Testis (tissue), 2 donors: ENCODE measurements at regions not wholly inside any gene's neighbourhood (a gene's known extent, or its start where the extent isn't known, plus 50 kb on each side); places are given as distances from the start of the nearest gene placed in this dataset.

Source experiments
- DNase-seq: peaks from one replicate; pipeline ENCODE4 v3.0.0-alpha.2; 2019
- H3K27ac ChIP-seq, 2 donors: fragments of 200-600 bp; sonication (generic); one replicate each; pipeline ENCODE4 v1.5.1; 2019
- H3K27me3 ChIP-seq: fragments of 200-600 bp; sonication (generic); one replicate; pipeline ENCODE4 v1.5.1; 2019
- H3K36me3 ChIP-seq: fragments of 200-600 bp; sonication (generic); one replicate; pipeline ENCODE4 v1.5.1; 2017; ENCODE audit warnings: low read depth; ENCODE audit errors: missing control alignments
- H3K4me1 ChIP-seq: fragments of 200-600 bp; sonication (generic); one replicate; pipeline ENCODE4 v1.5.1; 2019
- H3K4me3 ChIP-seq, 2 donors: fragments of 200-600 bp; sonication (generic); one replicate each; pipeline ENCODE4 v1.5.1; 2017 to 2019
- H3K9me3 ChIP-seq: fragments of 200-600 bp; sonication (generic); one replicate; pipeline ENCODE4 v1.5.1; 2017
- CTCF ChIP-seq, 3 experiments: fragments of 450-650 bp in 2 of 3; fragments of 200-600 bp in 1 of 3; sonication (generic) in 1 of 3; IDR thresholded peaks; one replicate each; pipeline ENCODE4 v1.5.1; 2016 to 2019; ENCODE audit warnings: antibody characterized with exemption in 3 of 3, mild to moderate bottlenecking in 2 of 3, moderate library complexity in 1 of 3
- POLR2A ChIP-seq: fragments of 450-650 bp; IDR thresholded peaks from one replicate; pipeline ENCODE4 v1.6.1; 2017; ENCODE audit warnings: antibody characterized with exemption, mild to moderate bottlenecking, moderate library complexity
- WGBS, 2 donors: methylation state at CpG; one replicate each; pipeline ENCODE4 v1.1.5; 2018; 5-methylcytosine and 5-hydroxymethylcytosine counted together
- intact Hi-C: fragments of 100-400 bp; cut with DNase I; formaldehyde crosslinking; loops from one replicate; pipeline ENCODE4 v1.15.1; 2023; ENCODE audit warnings: low total_unique reads

DNA sequence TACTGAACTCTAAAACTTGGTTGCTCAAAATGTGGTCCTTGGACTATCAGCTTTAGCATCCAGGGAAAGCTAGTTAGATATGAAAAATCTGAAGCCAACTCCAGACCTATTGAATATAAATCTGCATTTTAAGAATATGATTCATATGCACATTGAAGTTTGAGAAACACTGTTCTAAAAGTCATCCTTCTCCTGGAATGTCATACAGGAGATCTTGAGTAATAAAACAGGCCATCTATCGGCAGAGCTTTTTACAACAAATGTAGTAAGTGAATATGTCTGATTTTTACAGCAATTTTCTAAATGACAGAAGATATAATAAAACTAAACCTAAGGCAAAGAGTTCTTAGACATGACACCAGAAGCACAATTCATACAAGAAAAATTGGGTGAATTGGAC, 140.4 kb downstream of the PMP22 start:
- DNase-seq = no peak
- Histone ChIP-seq H3K36me3 (no peaks in the 10 kb centered on the region), H3K27me3 (no peaks in the 10 kb centered on the region), H3K9me3 (no peaks in the 10 kb centered on the region), H3K4me1 (no peaks in the 10 kb centered on the region), H3K4me3 (no peak overlapping the region), H3K27ac (no peak overlapping the region)
- 58 to 85% methylated on average over 1 of the region's 1 CpG for WGBS, 2 donors
- intact Hi-C loops = no loop called here
- TF ChIP-seq POLR2A (no peak), CTCF (IDR thresholded peaks at IDR 0.05) (no peak)

DNA sequence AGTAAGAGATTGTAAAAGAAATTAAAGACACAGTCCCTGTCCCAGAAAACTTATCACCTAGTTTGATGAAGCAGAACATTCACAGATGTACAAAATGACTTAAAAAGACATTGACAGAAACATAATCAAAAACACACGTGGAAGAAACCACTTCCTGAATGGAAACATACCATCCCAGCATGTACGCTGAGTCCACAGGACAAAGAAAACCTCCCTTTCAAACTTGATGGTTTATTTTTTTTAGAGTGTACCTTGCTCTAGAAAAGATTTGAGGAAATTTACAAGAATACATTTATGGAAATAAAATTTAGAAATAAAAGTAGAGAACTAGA, 140.9 kb downstream of the PMP22 start:
- Histone ChIP-seq H3K4me3 (no peak overlapping the region), H3K9me3 (no peaks in the 10 kb centered on the region), H3K27ac (no peak overlapping the region), H3K27me3 (no peaks in the 10 kb centered on the region), H3K4me1 (no peaks in the 10 kb centered on the region), H3K36me3 (no peaks in the 10 kb centered on the region)
- intact Hi-C loops = no loop called here
- DNase-seq = no peak
- 72 to 75% methylated on average over 2 of the region's 2 CpGs for WGBS, 2 donors
- TF ChIP-seq POLR2A (no peak), CTCF (IDR thresholded peaks at IDR 0.05) (no peak)

DNA sequence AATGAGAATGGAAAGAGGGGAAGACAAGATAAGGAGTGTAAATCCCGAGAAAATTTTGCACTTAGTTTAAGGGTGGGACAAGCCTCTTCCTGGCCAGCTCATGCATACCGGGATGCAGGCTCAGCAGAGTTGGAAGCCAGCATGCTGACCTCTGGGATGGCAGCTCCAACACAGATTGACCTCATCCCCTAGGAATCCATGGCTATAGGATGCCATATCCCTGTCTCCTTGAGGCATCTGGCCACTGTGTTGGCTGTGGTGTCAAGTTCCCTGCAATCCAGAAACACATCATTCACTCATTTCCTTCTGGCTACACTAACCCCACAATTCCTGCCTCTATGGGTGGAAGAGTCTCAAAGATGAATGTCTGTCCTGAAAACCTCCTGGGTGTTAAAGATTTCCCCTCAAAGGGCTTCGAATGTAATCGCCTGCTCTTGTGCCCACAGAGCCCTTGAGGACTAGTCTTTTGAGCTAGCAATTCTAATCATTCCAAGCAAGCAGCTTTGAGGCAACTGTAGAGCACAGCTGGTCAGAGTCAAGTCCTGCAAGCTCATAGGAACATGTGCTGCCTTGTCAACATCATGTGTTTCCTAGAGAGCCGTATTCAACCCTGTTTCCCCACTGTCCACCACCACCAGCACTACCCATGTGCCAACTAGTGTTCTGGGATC, 141.4 kb downstream of the PMP22 start:
- no peak for TF ChIP-seq CTCF (IDR thresholded peaks at IDR 0.05)
- TF ChIP-seq POLR2A = no peak
- no peaks in the 10 kb centered on the region for H3K27me3 ChIP-seq
- H3K4me1 ChIP-seq = no peaks in the 10 kb centered on the region
- intact Hi-C loops = no loop called here
- no peaks in the 10 kb centered on the region for H3K36me3 ChIP-seq
- H3K9me3 ChIP-seq = no peaks in the 10 kb centered on the region
- 80 to 84% methylated on average over 5 of the region's 5 CpGs for WGBS, 2 donors
- no peak overlapping the region for H3K4me3 ChIP-seq
- H3K27ac ChIP-seq = no peak overlapping the region
- DNase-seq = no peak

GRCh38 chr17:15122857-15123256, 142.3 kb downstream of the PMP22 start:
- Histone ChIP-seq H3K4me1 (no peaks in the 10 kb centered on the region), H3K27ac (no peak overlapping the region), H3K9me3 (no peaks in the 10 kb centered on the region), H3K4me3 (no peak overlapping the region), H3K27me3 (no peaks in the 10 kb centered on the region), H3K36me3 (no peaks in the 10 kb centered on the region)
- DNase-seq = no peak
- 66 to 67% methylated on average over 4 of the region's 4 CpGs for WGBS, 2 donors
- TF ChIP-seq CTCF (IDR thresholded peaks at IDR 0.05) (no peak), POLR2A (no peak)
- intact Hi-C loops = no loop called here

DNA sequence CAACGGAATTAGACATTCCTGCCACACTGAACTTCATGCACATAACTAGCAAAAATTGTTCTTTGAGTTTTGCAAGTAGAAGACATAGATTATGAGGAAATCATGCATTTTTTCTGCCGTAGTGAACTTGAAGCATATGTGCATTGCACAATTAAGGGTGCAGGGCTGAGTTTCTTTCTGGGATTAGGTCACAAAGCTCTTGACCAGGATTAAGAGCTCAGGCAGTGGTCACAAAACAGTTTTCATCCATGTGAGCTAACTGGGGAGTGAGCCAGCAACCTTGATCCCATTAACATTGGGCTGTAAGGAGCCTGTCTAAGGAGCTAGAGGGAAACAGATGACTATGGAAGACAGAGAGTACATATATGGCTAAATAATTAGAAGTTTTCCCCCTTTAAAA, 143.7 kb downstream of the PMP22 start:
- 76 to 85% methylated on average over 2 of the region's 2 CpGs for WGBS, 2 donors
- H3K9me3 ChIP-seq = no peaks in the 10 kb centered on the region

More for the DNA sequence above, 143.7 kb downstream of the PMP22 start:
- Histone ChIP-seq H3K27ac (no peak overlapping the region), H3K4me1 (no peaks in the 10 kb centered on the region), H3K4me3 (no peak overlapping the region), H3K36me3 (no peaks in the 10 kb centered on the region), H3K27me3 (no peaks in the 10 kb centered on the region)
- intact Hi-C loops = no loop called here
- TF ChIP-seq CTCF (IDR thresholded peaks at IDR 0.05) = no peak
- TF ChIP-seq POLR2A = no peak
- no peak for DNase-seq
